ENCODE measurements at regions not wholly inside any gene's neighbourhood (a gene's known extent, or its start where the extent isn't known, plus 50 kb on each side); places are given as distances from the start of the nearest gene placed in this dataset.

- peak in 1 of 5 experiments; percentile 35 for TF ChIP-seq CTCF (IDR thresholded peaks at IDR 0.05)
- no peak for TF ChIP-seq POLR2A (IDR thresholded peaks at IDR 0.05)
Observed at GRCh38 chr1:8239039-8239305, 78.9 kb upstream of the SLC45A1 start.

Data from tibial nerve (tissue), 3 donors.